GM21526 (cell line): ENCODE measurements at regions not wholly inside any gene's neighbourhood (a gene's known extent, or its start where the extent isn't known, plus 50 kb on each side); places are given as distances from the start of the nearest gene placed in this dataset.
"Not testable (repeated sequence)": the region's sequence is repeated elsewhere in the genome, so short reads cannot be mapped to it uniquely, and the experiment has no call there.

Source experiments
- ATAC-seq: cut with Tn5 transposase; IDR thresholded peaks from one replicate; pipeline ENCODE4 v1.9.1; 2021; ENCODE audit warnings: moderate library complexity; ENCODE audit not compliant: unreplicated experiment, low FRiP score

DNA sequence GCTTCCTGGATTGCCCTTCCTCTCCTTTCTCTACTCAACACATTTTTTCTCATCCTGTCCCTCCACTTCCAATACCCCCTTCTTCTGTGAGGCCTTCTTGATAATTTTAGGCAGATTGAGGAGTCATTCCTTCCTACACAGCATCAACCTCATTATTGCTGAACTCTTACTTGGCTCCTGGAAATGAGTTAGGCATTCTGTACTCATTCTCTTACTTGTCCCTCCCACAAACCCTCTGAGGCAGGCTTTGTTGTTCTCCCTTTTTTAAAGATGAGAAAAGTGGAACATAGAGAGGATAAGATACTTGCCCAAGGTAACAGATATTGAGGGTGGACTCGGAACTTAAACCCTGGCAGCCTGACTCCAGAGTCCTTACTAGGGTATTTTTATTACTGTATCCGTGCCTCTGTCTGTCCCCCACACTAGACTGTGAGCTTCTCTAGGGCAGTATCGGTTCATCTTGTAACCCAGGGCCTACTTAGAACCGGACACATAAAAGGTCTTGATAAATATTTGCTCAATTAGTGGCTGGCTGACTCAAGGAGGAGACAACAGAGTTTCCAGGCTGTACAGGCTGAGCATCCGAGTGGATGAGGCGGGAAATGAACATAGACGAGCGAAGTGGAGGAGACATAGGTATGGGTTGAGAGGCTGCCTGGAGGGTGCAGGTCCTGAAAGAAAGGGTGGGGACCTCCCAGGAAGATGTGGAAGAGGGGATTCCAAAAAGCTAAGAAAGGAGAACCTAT, 148.7 kb upstream of the ATP2B2 start:
- no peak for ATAC-seq

DNA sequence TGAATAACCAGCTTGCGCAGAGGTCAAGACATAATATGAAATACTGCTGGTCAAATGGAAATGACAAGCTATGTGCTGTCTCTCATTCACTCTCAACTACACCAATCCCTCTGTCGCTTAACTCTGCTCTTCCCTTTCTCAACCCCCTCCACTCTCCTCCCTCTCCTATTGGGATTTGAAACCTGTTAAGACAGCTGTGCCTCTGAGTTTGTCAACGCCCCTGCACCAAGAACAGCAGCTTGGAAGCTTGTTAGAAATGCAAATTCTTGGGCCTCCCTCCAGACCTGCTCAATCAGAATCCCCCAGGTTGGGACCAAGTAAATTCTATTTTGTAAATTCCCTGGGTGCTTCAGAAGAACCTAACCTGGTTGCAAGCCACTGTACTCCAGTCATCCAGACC, 149.7 kb upstream of the ATP2B2 start:
- no peak for ATAC-seq

DNA sequence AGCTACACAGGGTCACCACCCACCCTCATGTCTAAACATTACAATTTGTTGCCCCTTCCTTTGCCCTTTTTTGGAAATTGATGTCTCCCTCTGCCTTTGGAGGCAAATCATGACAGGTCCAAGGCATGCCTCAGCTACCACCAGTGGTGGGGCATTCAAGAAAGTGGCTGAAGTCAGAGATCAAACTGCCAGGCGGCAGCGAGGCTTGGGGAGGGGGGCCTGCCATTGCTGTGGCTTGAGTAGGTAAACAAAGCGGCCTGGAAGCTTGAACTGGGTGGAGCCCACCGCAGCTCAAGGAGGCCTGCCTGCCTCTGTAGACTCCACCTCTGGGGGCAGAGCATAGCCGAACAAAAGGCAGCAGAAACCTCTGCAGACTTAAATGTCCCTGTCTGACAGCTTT, 152.0 kb upstream of the ATP2B2 start:
- ATAC-seq: not testable (repeated sequence)

DNA sequence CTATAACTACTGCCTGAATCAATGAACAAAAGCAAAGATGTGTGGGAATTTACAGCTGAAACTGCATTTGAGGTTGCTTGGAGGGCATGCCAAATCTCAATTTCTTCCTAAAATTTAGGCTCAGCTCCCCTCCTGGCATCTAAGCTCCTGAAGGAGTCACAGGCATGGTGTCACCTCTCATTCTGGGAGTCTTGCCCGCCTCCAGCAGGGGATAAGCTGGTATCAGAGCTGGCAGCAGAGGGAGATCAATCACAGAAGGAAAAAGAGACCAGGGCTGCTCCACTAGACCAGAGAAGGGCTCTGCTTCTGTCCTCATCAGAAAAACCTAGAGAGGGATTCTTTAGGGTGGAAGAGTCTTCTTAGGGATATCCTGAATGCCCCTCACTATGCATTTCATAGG, 150.4 kb upstream of the SLC6A11 start:
- ATAC-seq: no peak

DNA sequence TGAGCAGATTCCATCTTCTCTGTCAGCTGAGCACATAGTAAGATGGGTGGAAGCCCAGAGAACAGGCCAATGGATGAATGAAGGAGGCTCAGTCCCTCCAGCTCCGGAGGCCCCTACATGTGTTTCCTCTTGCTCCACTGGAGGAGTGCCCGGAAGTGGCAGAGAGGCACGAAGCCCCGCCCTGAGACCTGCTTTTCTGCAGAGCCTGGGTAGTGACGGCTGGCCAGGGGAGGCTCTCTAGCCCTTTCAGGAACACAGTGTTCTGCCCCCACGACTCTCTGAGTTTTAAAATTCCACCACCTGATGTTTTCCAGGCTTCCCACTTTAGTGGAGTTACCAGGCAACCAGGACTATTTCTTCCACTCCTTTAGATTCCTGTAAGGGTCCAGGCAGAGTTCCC, 149.4 kb upstream of the SLC6A11 start:
- ATAC-seq: no peak

DNA sequence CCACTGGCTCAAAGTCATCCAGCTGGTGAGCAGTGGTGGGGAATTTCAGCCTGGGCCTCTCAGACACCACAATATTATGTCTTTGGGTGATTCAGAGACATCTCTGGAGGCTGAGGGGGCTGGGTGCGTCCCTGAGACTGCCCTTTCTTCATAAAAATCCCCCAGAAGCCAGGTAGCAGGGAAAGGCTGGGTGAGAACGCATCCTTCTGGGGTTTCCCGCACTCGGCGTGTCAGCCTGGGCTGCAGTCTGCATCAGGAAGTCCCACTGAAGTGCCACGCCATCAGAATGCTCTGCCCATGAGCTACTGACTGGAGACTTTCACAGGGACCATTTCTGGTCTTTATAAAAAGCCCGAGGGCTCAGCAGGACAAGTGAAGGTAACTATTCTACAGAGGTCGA, 148.8 kb upstream of the SLC6A11 start:
- ATAC-seq: no peak

DNA sequence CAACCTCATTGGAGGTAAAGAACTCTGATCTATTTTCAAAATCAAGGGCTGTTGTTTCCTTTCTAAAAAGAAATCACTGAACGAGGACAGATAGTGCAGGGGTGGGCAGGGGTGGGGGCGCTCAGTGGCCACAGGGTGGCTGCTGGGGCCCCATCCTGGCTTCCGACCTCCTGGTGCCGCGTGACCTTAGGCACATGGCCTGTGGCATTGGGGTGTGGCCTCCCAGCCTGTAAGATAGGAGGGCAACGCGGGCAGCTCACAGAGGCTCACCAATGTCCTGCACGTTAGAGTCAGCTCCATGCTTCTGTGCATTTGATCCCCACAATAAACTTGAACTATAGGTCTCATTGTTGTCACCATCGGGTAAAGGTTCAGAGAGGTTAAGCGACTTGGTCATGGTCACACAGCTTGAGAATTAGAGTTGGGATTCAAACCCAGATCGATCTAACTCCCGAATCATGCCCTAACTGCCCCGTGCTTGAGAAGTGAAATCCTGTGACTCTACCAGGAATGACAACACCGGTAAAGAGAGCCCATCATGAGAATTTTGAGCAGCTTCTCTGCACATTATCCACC, 148.0 kb upstream of the SLC6A11 start:
- no peak for ATAC-seq

DNA sequence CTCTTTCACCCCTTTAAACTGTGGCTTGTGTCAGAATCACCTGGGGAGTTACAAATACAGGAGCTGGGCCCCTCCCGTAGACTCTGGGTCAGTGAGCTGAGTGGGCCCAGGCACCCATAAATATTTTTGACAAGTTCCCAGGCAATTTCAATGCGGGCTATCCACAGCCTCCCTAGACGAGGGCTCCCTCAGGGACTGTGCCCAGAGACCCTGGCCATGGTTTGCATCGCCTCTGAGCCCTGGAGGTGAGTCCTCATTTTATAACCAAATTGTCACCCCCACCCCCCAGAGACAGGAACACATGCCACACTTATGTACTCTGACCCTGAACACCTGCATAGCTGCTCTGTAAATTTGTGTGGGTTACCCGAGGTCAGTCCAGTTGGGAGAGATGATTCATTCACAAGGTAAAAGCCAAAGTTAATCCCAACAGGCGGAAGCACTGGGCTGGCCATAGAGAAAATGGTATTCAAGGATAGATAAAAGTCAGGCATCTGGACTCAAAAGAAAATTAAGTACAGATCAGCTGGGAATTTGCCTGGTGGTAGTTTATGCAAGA, 146.5 kb upstream of the SLC6A11 start:
- no peak for ATAC-seq

DNA sequence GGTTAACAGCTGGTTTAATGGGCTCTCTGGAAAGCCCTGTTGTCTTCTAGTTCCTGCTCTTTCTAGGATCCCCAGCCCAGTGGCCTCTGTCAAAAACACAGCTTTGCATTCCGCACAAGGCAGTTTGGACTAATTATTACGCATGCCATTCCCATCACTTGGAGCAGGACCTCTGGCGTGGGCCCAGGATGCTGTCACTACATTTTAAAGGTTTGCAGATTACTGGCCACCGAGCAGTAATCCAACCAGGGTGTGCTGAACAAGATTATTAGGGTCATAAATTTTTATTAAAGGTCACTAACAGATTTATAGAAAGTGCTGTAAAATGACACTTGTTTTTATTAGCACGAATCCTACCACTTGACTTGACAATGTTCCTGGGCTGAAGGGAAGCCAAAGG, 143.6 kb upstream of the SLC6A11 start:
- ATAC-seq: no peak

DNA sequence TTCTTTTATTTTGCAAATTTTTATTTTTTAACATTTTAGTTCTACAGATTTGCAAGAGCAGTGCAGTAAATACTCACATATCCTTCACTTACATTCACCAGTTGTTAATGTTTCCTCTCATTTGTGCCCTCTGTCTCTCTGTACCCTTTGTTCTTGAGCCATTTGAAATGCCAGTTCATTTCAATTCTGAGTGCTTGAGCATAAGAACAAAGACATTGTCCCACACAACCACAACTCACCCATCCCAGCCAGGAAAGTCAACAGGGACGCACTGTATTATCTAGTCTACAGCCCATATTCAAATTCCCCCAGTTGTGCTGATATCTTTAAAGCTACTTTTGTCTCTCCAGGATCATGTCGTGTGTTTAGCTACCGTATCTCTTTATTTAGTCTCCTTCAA, 141.4 kb upstream of the SLC6A11 start:
- no peak for ATAC-seq

DNA sequence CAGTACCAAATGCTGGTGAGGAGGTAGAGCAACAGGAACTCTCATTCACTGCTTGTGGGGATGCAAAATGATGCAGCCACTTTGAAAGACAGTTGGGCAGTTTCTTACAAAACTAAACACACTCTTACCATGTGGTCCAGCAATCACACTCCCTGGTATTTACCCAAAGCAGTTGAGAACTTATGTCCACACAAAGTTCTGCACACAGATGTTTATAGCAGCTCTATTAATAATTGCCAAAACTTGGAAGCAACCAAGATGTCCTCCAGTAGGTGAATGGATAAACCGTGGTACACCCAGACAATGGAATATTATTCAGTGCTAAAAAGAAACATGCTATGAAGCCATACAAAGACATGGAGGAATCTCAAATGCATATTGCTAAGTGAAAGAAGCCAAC, 139.1 kb upstream of the SLC6A11 start:
- ATAC-seq: no peak

DNA sequence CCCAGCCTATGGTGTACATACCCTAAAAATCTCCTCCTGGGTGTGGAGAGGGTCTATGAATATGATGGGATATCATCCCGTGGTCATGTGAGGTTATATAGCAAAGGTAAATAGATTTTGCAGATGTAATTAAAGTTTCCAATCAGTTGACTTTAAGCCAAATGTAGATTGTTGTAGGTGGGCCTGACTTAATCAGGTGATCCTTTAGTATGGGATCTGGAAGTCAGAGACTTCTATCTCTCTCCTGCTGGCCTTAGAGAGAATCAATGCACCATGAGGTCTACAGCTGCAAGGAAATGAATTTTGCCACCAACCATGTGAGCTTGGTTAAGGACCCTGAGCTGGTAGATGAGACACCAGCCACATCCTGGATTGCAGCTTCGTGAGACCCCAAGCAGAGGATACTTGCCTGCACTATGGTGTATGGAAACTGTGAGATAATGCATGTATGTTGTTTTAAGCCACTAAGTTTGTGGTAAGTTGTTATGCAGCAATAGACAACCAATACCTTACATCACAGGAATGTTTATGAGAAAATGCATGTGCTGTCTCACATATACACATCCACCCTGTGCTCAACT, 137.1 kb upstream of the SLC6A11 start:
- ATAC-seq: no peak

DNA sequence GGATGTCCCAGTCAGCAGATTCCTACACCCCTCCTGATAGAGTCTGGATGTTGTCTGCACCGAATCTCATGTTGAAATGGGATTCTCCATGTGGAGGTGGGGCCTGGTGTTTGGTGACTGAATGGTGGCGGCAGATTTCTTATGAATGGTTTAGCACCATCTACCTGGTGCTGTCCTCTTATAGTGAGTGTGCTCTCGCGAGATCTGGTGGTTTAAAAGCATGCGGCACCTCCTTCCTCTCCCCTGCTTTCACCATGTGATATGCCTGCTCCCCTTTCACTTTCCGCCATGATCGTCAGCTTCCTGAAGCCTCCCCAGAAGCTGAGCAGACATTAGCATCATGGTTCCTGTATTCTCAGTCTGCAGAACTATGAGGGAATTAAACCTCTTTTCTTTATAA, 135.2 kb upstream of the SLC6A11 start:
- ATAC-seq: no peak

DNA sequence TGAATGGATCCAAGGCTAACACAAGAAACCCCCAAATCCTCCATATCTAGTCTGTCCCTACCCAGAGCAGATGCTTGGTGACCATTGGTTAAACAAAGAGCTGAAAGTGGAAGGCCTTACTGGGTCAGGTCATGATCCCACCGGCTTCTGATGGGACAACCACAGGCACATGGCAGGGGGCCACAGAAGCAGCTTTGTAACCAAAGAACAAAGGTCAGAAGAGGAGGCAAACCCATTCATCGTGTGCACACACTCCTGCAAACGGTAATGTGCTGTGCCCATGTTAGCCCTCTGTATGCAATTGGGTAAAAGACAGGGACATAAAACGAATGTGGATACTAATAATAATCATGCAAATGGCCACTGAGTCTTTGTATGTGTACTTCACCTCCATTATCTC, 133.3 kb upstream of the SLC6A11 start:
- no peak for ATAC-seq

DNA sequence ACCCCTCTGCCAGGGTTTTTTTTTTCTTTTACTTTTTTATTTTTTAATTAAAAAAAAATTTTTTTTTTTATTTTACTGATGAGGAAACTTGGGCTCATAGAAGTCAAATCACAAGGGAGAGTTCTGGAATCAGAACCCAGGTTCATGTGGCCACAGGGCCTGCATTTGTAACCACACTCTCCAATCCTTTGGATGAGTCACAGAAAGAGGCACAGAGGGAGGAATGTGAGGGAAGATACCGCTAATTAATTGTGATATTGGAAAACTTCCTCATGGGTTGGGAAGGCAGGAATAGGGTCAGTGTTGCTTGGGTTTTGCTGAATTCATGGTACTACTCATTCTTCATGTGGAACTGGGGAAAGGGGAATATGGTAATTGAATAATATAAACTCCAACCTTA, 132.9 kb upstream of the SLC6A11 start:
- ATAC-seq: no peak

DNA sequence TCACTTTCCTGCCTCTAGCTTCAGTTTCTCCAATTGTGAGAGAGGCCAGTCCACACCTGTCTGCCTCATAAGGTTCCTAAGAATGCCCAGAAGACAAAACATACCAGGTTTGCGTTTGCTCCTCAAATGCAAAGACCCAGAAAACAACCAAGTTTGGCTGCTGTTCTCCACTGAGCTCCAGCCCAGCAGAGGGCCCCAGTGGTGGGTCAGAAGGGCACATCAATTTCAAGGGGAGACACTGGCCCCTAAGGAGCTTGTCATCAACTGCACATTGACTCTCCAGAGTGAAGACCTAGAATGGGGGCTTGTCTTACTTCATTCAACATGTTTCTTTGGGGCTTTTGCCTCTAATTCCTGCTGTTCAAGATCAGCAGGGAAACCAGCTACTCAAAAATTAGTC, 127.9 kb upstream of the SLC6A11 start:
- no peak for ATAC-seq

DNA sequence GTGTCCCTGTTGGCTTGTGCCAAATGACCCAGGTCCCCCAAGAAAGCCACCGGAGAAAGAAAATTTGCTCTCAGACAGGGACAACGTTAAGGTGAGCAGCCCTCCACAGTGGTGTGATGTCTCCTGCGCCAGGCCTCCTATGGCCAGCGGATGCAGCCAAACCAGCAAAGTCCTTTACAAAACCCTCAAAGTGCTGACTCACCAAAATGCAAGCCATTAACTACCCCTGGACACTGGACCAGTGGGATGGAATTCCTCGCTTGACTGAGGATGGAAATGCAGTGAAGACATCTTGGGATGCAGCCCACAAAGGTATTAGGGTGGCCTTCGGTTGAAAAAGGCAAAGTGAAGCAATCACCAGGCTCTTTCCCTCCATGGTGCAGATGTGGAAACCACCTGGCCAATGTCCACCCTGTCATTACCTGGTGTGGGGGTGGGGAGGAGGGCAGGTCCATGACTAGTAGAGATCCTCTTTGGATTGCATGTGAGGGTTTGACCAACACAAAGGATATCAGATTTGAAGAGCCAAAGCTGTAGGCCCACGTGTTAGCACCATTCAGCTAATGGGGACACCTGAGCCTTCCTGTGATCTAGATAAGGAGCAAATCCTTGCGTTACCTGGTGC, 127.4 kb upstream of the SLC6A11 start:
- ATAC-seq: no peak

DNA sequence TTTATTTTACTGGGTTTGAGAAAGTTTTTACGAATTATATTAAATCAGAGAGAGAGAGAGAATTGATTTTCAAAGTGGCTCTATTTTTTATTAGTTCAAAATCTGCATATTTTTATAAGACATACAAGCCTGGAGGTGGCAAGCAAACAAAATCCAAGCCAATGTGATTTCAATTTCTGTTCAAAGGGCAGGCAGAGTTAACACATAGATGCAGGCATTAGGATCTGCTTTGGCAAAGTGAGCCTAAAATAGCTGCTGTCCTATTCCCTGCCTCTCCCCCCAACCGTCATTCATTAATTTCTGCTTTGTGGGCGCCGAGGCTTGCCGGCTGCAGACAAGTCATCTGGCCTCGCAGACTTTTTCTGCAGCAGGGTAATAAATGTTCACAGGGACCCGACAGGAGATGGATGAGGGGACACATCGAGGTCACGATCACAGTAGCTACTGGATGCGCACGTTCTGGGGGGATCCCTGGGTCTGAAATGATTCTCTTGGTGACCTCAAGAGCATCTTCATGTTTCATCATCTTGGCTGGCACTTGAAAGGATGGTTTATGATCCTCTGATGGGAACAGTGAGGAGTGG, 123.9 kb upstream of the SLC6A11 start:
- ATAC-seq: no peak

DNA sequence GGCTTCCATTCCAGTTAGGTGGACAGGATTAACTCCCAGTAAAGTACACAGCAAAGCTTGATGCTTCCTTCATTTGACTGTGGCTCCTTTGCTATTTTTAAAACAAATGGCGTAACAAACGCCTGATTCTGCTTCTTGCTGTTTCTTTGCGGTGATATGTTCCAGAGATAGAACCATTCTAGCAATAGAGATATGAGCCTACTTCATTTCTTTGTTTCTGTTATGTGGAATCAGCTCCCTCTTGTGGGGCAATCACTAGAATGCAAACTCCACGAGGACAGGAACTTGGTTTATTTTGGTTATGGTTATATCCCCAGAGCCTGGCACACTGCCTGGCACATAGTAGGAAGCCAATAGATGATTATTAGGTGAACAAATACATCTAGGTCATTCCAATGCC, 122.6 kb upstream of the SLC6A11 start:
- ATAC-seq: no peak

DNA sequence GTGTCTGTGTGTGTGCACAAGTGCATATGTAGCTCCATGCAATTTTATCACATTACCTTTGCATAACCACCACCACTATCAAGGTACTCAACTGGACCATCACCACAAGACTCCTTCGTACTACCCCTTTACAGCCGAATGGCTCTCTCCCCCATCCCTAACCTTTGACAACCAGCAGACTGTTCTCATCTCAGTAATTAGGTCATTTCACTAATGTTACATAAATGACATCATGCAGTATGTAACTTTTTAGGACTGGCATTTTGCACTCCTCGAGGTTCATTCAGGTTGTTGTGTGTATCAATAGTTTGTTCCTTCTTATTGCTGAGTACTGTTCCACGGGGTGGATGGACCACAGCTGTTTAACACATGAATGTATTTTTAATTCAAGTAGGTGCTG, 121.8 kb upstream of the SLC6A11 start:
- ATAC-seq: no peak

DNA sequence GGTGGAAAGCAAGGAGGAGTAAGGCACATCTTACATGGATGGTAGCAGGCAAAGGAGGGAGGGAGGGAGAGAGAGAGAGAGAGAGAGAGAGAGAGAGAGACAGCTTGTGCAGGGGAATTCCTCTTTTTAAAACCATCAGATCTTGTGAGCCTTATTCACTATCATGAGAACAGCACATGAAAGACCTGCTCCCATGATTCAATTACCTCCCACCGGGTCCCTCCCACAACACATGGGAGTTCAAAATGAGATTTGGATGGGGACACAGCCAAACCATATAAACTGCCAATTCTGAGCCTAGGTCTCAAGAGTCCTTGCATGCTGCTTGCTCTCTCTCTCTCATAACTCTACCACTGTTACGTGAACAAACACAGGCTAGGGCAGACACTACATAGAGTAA, 120.8 kb upstream of the SLC6A11 start:
- ATAC-seq: not testable (repeated sequence)
